OCI-LY7 (cell line): ENCODE measurements at regions not wholly inside any gene's neighbourhood (a gene's known extent, or its start where the extent isn't known, plus 50 kb on each side); places are given as distances from the start of the nearest gene placed in this dataset.

Experiments used
- BruUV-seq: library from RNA; stranded (reverse); fragments of 400-500 nt; replicated peaks from 2 replicates; lab custom pipeline; 2021; lab: Mats Ljungman, UMichigan
- CTCF ChIA-PET: fragments of 300-600 bp; sonication (Branson Sonifier 250); formaldehyde crosslinking; loops from one replicate; lab custom pipeline; 2022; ENCODE audit warnings: antibody characterized with exemption; ENCODE audit not compliant: unreplicated experiment; lab: Charles Lee
- POLR2A ChIA-PET: fragments of 300-600 bp; sonication (Branson Sonifier 250); formaldehyde crosslinking; loops from one replicate; lab custom pipeline; 2022; ENCODE audit warnings: antibody characterized with exemption; lab: Charles Lee
- DNase-seq: peaks from one replicate; pipeline ENCODE4 v3.0.0-alpha.2; 2015; ENCODE audit warnings: low spot score
- H2AFZ ChIP-seq: fragments of 200-600 bp; sonication (generic), shearing (Covaris generic); 2 replicates; pipeline ENCODE4 v1.6.1; 2014; ENCODE audit warnings: mild to moderate bottlenecking, antibody characterized with exemption, low read length, moderate library complexity
- H3K27ac ChIP-seq: fragments of 200-600 bp; sonication (generic); 2 replicates; pipeline ENCODE4 v1.5.1; 2014; ENCODE audit warnings: mixed run types, low read depth, mild to moderate bottlenecking, moderate library complexity, low read length, inconsistent platforms; ENCODE audit not compliant: poor library complexity, severe bottlenecking
- H3K36me3 ChIP-seq: fragments of 200-600 bp; sonication (generic); 2 replicates; pipeline ENCODE4 v1.6.1; 2014; ENCODE audit warnings: mild to moderate bottlenecking, antibody characterized with exemption, low read length, moderate library complexity, mixed read lengths; ENCODE audit not compliant: insufficient read depth
- H3K4me1 ChIP-seq: fragments of 200-600 bp; sonication (generic); 2 replicates; pipeline ENCODE4 v1.5.1; 2014; ENCODE audit warnings: mild to moderate bottlenecking, low read length; ENCODE audit not compliant: insufficient read depth, poor library complexity, severe bottlenecking
- H3K4me2 ChIP-seq: fragments of 200-600 bp; sonication (generic); 2 replicates; pipeline ENCODE4 v1.6.1; 2014; ENCODE audit warnings: mild to moderate bottlenecking, low read length
- H3K4me3 ChIP-seq: fragments of 200-600 bp; sonication (generic); 2 replicates; pipeline ENCODE4 v1.5.1; 2014; ENCODE audit warnings: mild to moderate bottlenecking, low read depth, low read length; ENCODE audit not compliant: poor library complexity, severe bottlenecking
- H3K79me2 ChIP-seq: fragments of 200-600 bp; sonication (generic); 2 replicates; pipeline ENCODE4 v1.6.1; 2016; ENCODE audit warnings: low read depth, mild to moderate bottlenecking, low read length, moderate library complexity, mixed read lengths; ENCODE audit not compliant: insufficient read depth
- H3K9me2 ChIP-seq: fragments of 200-600 bp; sonication (generic); 2 replicates; pipeline ENCODE4 v1.6.1; 2016; ENCODE audit warnings: mild to moderate bottlenecking, low read length, mixed read lengths; ENCODE audit not compliant: insufficient read depth
- H3K9me3 ChIP-seq: fragments of 200-600 bp; sonication (generic); 2 replicates; pipeline ENCODE4 v1.6.1; 2014; ENCODE audit warnings: mild to moderate bottlenecking, mixed run types, low read length, mixed read lengths
- H4K20me1 ChIP-seq: fragments of 200-600 bp; sonication (generic); 2 replicates; pipeline ENCODE4 v1.6.1; 2014; ENCODE audit warnings: mild to moderate bottlenecking, antibody characterized with exemption, low read length, moderate library complexity, mixed read lengths; ENCODE audit not compliant: insufficient read depth
- CTCF ChIP-seq: fragments of 200-600 bp; sonication (generic); conservative IDR thresholded peaks from 2 replicates; pipeline ENCODE4 v1.5.1; 2014; ENCODE audit warnings: mild to moderate bottlenecking, antibody characterized with exemption, low read length, moderate library complexity, mixed read lengths
- EZH2phosphoT487 ChIP-seq: fragments of 200-600 bp; sonication (generic); IDR thresholded peaks from 2 replicates; pipeline ENCODE4 v1.6.1; 2018; ENCODE audit warnings: low read depth, borderline replicate concordance, mild to moderate bottlenecking, mixed run types, antibody characterized with exemption, low read length, moderate library complexity, mixed read lengths
- intact Hi-C: fragments of 100-400 bp; cut with micrococcal nuclease; formaldehyde crosslinking; loops from one replicate; pipeline ENCODE4 v1.10.0; 2022; ENCODE audit not compliant: unreplicated experiment

- TF ChIP-seq CTCF (no peak), EZH2phosphoT487 (no peak)
- intact Hi-C loops, result no loop called here
- ChIA-PET CTCF (no interaction called here), POLR2A (no interaction called here)
- Histone ChIP-seq H4K20me1 (no peaks in the 10 kb centered on the region), H3K4me1 (peaks cover 12% of the 10 kb centered on the region), H3K4me2 (no peak overlapping the region), H2AFZ (no peak overlapping the region), H3K9me2 (no peaks in the 10 kb centered on the region), H3K36me3 (no peaks in the 10 kb centered on the region), H3K79me2 (no peaks in the 10 kb centered on the region), H3K4me3 (no peak overlapping the region), H3K9me3 (no peaks in the 10 kb centered on the region), H3K27ac (no peak overlapping the region)
- no peak for DNase-seq
- BruUV-seq, result no TSS peak
These were observed 363.2 kb downstream of the GALC start for GRCh38 chr14:87629788-87630187.

GRCh38 chr14:87628780-87629179 is 364.2 kb downstream of the GALC start:
- no TSS peak for BruUV-seq
- no peak overlapping the region for H3K4me2 ChIP-seq
- H3K9me2 ChIP-seq, result no peaks in the 10 kb centered on the region
- no peaks in the 10 kb centered on the region for H4K20me1 ChIP-seq
- intact Hi-C loops, result no loop called here
- H3K27ac ChIP-seq, result no peak overlapping the region
- TF ChIP-seq CTCF, result no peak
- no peak for TF ChIP-seq EZH2phosphoT487
- ChIA-PET CTCF (interaction anchor here (0.6 kb wide), 1 partner anchor 763 kb away, joined by 3 read pairs; no protein-coding TSS in a partner anchor), POLR2A (no interaction called here)
- no peaks in the 10 kb centered on the region for H3K36me3 ChIP-seq
- no peak overlapping the region for H2AFZ ChIP-seq
- DNase-seq, result no peak
- H3K4me3 ChIP-seq, result no peak overlapping the region
- H3K79me2 ChIP-seq, result no peaks in the 10 kb centered on the region
- H3K4me1 ChIP-seq, result peaks cover 12% of the 10 kb centered on the region
- no peaks in the 10 kb centered on the region for H3K9me3 ChIP-seq

GRCh38 chr14:87628129-87628528 is 364.9 kb downstream of the GALC start:
- Histone ChIP-seq H3K4me1 (peaks cover 12% of the 10 kb centered on the region), H3K36me3 (no peaks in the 10 kb centered on the region), H4K20me1 (no peaks in the 10 kb centered on the region), H2AFZ (no peak overlapping the region), H3K79me2 (no peaks in the 10 kb centered on the region), H3K27ac (no peak overlapping the region), H3K9me3 (no peaks in the 10 kb centered on the region), H3K4me2 (no peak overlapping the region), H3K9me2 (no peaks in the 10 kb centered on the region), H3K4me3 (no peak overlapping the region)
- TF ChIP-seq CTCF (no peak), EZH2phosphoT487 (no peak)
- BruUV-seq, result no TSS peak
- intact Hi-C loops, result no loop called here
- POLR2A ChIA-PET, result interaction anchor here (1.6 kb wide), 1 partner anchor 12 kb away, joined by 5 read pairs; no protein-coding TSS in a partner anchor
- CTCF ChIA-PET, result interaction anchor here (0.6 kb wide), 1 partner anchor 762 kb away, joined by 3 read pairs; no protein-coding TSS in a partner anchor
- DNase-seq, result no peak
